Hematopoietic multipotent progenitor cell (in vitro differentiated cells): ENCODE measurements at regions not wholly inside any gene's neighbourhood (a gene's known extent, or its start where the extent isn't known, plus 50 kb on each side); places are given as distances from the start of the nearest gene placed in this dataset.

Experiments
- DNase-seq, 3 donors: peaks; one replicate each; pipeline ENCODE4 v3.0.0-alpha.2; 2011 to 2015; ENCODE audit warnings: low read depth in 2 of 3, low spot score in 2 of 3

DNA sequence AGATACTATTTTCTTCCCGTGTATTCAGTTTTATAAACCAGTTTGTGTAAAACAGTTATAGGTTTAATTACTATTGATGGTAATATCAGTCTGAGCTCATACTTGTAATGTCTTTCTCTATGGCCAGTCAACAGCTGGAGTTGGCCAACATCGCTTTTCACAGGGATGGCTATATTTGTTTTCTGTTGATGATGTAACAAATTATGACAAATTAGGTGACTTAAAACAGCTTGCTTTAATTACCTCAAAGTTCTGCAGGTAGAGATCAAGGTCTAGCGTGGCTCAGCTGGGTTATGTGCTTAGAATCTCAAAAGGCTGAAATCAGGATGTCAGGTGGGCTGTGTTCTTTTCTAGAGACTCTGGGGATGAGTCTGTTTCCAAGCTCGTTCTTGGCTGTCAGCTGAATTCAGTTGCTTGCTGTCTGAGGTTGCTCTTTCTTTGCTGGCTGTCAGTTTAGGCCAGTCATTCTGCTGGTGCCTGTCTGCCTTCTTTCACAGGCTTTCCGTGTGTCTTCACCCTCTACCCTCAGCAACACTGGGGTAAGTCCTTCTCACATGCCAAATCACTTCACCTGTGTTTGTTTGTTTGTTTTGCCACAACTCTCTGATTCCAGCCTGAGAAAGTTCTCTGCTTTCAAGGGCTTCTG lies 370.2 kb upstream of the E2F7 start:
- DNase-seq = no peak

DNA sequence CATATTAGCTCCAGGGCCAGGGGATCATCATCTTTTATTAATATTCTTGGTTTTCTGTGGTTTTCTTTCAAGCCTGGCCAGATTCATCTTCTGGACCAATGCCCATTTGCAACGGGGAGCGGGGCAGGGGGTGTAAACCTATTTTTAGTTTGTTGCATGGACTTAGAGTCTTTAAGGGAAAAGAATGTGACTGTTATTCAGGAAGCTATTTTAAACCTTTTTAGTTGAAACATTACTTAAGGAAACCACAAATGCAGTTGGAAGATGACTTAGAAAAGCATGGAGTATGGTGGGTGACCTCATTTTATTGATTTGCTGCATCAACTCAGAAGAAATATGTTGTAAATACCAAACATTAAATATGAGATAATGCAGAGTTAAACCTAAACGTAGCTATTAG lies 368.4 kb upstream of the E2F7 start:
- DNase-seq = no peak

DNA sequence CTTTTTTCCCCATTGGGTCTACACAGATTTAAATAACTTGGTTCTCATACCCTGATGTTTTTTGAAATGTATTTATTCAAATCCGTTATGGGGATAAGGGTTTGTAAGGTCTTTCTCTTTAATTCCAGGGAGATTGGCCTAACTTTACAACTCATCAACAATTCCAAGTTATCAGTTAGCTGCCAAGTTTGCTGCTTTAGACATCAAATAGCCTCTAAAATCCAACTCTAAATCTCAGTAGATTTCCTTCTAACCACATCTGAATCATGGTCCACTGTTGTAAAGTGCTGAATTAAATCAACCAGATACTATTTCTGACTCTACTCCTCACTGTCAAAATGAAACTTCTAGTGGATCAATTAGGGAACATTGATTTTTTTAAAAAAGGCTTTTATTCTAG lies 364.1 kb upstream of the E2F7 start:
- no peak for DNase-seq

DNA sequence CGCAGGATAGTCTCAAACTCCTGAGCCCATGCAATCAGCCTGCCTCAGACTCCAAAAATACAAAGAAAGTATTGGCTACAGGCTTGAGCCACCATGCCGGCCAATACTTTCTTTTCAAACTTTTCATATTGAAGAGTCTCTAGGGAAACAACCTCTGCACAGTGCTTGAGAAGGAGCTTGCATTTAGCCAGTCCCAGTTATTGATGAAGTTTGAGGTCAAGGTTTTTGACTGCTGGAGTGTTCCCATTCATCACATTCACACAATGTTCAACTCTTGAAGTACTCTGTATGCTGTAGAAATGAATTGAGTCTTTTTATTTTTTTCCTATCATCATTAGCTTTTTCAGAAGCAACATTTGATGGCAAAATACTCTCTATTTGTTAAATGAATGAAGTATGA lies 355.8 kb upstream of the E2F7 start:
- no peak for DNase-seq

DNA sequence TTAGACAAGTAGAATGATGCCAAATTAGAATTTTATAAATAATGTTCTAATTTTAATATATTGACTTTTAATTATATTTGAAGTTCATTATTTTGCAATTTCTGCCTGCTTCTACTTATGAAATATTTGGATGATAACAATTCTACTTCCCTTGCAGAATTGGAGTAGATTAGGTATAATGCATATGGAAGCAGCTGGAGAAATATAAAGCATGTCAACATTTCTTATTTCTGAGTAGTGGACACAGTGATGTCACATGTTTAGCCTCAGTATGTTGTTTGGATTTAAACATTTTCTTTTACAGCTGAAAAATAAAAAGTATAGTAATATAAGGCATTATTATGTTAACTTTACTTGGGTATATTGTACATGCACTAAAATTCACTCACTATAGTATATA lies 344.2 kb upstream of the E2F7 start:
- DNase-seq = no peak

GRCh38 chr12:77407931-77408330 lies 342.6 kb upstream of the E2F7 start:
- no peak for DNase-seq

DNA sequence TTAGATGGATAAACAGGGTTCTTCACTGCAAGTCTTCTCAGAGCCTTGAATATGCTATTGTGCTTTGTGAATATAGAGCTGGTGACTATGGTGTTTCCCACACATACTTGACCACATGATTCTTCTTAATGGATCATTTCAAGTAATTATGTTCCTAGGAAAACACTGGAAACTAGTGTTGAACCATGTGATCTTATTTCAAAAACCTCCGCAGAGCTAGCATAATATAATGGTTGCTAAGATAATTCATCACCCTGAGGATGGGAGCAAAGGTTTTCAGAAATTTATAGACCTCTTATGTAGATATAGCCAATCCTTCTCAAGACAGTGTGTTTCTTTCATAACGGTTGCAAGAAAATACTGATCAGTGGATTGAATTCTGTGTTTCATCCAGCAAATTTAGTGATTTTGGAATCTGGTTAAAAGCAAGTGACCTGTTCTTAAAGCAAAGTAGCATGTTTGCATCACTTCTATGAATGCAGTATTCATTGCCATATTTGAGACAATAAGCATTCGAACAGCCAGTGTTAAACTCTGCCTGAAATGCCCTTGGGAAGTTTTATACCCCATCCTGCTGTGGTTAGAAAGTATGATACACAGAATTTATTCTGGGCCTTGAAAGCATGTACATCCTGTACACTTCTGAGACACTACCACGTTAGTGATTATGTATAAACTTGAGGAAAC lies 341.0 kb upstream of the E2F7 start:
- no peak for DNase-seq

GRCh38 chr12:77402716-77403115 lies 337.3 kb upstream of the E2F7 start:
- DNase-seq = no peak

GRCh38 chr12:77401770-77402081 lies 336.4 kb upstream of the E2F7 start:
- DNase-seq = no peak

DNA sequence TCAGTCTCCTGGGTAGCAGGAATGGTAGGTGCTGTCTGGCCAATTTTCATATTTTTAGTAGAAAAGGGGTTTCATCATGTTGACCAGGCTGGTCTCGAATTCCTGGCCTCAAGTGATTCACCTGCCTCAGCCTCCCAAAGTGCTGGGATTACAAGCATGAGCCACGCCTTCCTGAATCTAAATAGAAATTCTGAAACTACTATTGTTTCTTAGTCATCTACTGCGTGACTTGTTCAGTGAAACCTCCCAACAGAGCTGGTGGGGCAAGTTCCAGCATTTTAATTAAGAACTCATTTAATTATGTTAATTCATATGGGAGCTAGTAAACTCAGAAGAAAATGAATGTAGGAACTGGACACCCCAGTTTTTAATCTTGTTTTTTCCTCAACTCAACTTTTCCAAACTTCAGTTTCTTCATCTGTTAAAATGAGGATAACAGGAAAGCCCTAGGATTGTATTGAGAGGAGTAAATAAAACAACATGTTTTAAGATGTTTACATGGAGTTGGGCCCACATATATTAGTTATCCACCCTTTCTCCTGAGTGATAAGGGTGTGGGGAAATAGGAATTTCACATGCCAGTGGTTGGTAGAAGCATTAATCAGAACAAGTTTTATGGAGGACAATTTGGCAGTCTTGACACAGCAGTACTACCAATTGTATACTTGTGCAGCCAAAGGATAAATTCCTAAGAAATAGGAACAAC lies 335.8 kb upstream of the E2F7 start:
- DNase-seq = no peak

DNA sequence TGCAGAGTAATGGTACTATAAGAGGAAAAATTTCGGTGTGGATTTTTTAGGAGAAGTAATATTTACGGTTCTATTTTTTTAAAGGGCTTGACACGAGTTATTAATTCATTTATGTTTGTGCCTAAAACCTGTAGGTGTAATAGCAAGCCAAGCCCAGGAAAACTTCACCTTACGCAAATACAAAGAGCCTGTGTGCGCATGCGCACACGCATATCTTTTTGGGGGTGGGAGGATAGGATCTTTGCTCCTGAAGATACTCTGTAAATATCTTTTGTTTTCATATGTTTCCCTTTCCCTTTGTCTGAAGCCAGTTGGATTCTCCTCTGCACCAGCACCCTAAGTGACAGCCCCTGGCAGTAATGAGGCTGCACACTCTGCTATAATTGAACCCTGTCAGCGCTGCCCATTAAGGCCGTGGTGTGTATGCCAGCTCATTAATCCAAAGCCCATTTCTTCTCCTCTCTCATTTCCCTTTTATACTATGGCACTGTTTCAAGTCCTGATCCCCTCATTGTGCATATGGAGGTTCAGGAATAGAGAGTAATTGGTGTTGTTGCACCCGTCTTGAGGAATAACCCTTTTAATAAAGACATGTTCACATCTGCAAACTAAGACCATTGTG lies 327.2 kb upstream of the E2F7 start:
- no peak for DNase-seq

DNA sequence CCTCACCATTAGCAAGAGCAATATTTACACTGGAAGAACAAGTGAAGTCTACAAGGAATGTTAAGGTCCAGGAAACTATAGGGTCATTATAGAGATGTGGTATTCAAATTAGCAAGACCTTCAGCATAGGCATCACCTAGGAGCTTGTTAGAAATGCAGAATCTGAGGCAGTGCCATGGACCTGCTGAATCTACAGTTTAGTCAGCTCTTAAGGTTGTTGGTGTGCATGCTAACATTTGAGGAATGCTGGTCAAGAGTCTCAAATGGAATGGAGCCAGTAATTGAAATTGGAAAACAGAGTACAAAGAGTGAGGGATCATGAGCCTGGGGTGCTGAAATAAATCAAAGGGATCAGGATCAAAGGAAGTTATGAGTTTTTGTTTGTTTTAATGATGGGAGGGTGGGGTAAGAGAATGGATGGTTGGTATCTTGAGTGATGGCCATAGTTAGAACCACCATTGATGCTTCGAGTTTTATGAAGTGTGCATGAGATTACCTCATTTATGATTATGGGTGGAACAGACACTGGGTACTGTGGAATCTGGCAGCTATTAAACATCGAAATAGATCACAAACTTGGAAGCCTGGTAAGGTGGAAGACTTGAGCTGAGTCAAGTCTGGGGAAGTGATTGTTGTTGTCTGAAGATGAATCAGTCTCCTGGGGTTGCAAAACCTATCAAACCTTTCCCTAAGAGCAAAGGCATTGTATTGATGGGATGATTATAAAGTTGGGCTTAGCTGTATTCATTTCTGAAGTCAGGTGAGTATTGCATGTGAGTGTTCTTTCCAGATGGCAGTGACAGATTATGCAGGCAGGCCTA lies 323.3 kb upstream of the E2F7 start:
- no peak for DNase-seq

DNA sequence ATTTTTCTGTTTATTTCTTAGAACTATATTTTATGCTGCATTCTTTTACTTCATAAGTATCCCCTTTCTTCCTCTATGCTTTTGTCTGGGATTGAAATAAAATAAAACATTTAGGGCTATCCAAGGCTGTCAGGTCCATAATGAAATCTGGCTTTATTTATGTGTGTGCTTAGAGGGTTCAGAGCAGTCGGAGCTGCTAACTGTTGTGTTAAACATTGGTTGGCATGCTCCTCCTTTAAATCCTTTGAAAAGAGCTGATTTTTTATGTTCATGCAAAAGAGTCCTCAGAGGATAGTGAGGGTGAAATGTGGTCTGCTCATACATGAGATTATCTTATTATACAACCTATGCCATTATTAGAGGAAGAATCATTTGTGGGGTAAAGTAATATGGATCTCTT lies 322.3 kb upstream of the E2F7 start:
- no peak for DNase-seq

DNA sequence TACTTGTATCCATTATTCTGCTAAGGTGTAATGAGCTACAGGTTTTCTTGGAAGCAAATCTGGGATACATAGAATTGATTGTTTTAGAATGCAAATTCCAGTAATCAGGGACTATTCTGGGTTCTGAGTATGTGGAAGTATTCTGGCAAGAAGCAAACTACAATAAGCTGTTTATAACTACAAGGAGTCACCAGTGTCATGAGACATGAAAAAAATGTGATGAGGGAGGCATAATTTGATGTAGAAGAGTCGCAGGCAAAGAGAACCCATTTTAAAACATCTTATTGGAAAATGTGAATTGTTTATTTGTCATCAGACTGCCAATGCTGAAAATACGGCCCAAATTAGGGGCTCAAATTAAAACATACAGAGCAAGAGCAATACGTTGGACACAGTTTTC lies 321.8 kb upstream of the E2F7 start:
- DNase-seq = no peak

DNA sequence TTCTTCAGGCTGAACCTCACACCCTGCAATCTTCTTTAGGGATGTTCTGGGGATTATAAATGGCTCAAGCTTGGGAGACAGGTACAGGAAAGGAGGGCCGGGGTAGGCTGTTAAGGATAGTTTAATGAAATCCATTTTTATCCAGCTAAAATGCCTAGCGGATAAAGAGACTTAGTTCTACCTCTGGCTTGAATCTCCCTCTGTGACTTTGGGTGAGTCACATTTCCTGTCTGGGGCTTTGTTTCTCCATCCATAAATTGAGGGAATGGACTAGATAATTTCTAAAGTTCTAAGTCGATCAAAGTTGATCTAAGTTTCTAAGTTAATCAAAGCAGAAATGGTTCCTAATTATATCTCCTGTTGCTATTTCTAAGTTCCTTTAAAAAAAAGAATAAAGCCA lies 319.6 kb upstream of the E2F7 start:
- DNase-seq = no peak

DNA sequence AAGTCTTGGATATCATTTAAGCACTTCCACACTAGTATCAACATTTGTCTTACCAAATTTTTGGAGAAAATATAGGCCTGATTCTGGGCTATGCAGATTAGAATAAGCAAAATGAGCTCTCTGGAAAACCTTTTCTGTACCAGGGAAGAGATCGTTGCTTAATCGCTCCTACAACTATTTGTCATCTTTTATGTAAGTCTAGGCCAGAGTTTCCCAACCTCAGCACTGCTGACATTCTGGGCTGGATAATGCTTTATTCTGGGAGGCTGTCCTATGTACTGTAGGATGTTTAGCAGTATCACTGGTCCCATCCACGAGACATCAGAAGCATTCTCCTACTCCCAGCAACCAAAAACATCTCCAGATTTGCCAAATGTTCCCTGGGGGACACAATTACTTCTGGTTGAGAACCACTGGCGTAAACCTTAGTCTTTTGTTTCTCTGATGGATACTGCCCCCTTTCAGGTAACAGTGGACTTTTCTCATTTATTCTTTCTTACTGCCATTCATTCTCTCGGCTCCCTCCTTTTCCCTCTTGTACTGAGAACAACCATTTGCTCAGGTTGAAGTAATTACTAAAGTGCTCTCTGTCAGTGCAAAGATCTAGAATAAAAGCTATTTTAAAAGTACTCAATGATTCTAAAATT lies 316.9 kb upstream of the E2F7 start:
- no peak for DNase-seq

GRCh38 chr12:77377622-77378021 lies 312.3 kb upstream of the E2F7 start:
- DNase-seq = no peak

DNA sequence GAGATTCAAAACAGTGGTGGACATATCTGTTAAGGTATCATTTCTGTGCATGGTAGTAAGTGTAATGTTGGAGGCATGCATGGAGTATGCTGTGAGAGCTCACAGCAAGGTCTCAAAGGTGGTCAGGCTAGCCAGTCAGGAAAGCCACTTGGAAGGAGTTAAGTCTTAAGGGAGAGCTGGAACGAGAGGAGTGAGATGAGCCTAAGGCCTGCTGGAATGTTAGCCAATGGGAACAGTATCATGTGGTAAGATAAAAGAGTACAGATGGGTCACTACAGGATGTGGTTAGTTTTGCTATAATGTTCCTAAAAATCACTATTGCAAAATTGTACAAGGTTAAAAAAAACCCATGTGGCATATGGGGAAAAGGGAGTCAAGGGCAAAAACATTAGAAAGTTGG lies 311.7 kb upstream of the E2F7 start:
- no peak for DNase-seq

DNA sequence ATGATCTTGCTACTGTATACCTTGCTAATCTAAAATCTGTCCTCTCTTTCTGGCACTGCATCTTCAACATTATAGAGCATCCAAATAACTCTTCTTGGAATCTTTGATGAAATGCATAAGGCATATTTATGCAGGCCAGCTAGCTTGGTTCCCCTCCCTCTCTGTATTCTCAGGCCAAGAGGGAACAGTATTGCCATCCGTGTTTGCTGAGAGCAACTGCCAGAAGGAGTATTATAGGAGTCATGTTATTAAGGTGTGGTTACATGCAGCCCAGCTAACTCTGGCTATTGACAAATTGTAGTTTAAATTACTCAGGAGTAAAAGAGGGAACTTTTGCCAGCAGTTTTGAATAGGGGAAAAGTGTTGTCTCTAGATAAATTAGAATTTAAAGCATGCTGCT lies 309.3 kb upstream of the E2F7 start:
- DNase-seq = no peak

GRCh38 chr12:77372494-77372893 lies 307.1 kb upstream of the E2F7 start:
- DNase-seq = no peak

GRCh38 chr12:77372026-77372425 lies 306.7 kb upstream of the E2F7 start:
- DNase-seq = no peak
